SK-N-DZ (cell line): ENCODE measurements at regions not wholly inside any gene's neighbourhood (a gene's known extent, or its start where the extent isn't known, plus 50 kb on each side); places are given as distances from the start of the nearest gene placed in this dataset.

Experiments
- DNase-seq: peaks from one replicate; pipeline ENCODE4 v3.0.0-alpha.2; 2015; ENCODE audit warnings: low spot score

GRCh38 chr7:25549271-25549921 is 321.1 kb upstream of the NPVF start:
- DNase-seq, result no peak

DNA sequence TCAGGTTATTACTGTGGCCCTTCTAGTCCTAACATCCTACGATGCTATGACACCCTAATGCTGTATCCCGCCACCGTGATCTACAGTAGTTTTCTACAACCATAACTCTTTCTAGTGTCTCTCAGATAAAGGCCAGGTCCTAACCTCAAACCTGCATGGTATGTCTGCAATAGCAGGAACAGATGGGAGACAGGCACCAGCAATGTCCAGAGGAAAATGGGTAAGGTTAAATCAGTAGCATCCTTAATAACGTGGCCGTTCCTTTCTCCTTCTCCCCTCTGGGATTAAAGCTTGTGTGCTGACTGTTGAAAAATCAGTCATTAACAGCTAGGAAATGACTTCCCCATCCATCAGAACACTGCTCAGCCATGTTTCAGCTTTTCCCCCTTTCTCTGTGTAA is 321.9 kb upstream of the NPVF start:
- DNase-seq, result no peak

DNA sequence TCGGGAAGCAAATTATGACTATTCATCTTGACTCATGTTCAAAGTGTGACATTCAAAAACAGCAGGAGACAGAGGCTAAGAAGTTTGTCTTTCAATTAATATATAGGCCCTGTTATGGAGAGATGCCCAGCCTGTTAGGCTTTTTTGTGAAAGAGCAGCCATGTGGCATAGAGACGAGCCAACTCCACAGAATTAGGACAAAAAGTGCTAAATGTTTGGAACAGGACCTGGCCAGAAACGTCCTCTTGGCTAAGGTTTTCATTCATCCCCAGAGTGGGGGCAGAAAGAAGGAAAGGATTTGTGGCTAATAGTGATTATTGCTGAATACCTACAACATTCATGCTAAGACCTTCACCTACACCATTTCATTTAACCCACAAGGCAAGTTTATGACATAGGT is 324.7 kb upstream of the NPVF start:
- no peak for DNase-seq

DNA sequence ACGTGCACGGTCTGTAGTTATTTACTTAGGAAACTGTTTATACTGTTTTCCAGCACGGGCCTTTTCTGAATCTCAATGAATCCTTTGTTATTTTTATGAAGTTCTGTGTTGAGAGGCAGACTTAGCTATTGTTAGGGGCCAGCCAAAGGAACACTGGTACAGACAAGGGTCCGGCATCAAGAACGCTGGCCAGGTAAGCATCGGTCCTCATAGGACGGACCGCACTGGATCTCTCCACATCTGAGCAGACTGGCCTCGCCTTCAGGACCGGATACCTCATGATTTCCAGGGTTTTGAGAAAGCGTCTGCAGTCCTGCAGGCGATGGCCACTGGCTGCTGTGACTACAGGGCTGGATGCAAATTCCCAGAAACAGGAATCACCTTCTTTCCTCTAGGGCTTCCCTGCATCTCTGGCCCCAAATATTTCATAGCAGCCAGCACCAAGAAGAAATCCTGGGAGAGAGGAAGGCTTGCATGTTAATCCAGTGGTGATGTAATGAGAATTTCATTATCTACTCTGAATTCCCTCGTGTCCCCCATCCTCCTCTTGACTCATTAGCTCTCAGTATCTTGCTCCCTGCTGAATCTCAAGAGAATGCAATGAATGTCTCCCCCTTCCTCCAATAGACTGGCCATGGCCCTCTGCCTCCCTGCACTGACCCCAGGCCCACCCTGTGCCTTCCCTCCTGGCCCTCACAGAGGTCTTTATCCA is 325.4 kb upstream of the NPVF start:
- DNase-seq, result no peak

GRCh38 chr7:25557379-25557917 is 329.2 kb upstream of the NPVF start:
- no peak for DNase-seq

DNA sequence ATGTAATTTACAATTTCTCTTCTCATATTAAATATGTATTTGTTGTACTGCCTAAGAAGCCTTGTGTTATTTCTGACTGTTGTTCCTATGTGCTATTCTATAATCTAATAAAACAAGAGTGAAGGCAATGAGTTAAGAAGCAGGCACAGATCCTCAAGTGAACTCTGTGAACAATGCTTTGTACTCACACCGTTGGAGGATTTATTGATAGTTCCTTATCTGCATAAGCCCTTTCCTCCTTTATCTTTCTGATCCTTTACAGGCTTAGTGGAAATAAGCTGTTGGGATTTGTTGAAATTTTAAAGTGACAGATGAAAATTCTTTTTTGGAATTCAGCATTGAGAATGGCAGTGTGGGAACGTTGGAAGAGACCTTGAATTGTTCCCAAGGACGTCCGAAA is 329.6 kb upstream of the NPVF start:
- no peak for DNase-seq

GRCh38 chr7:25558605-25559004 is 330.3 kb upstream of the NPVF start:
- DNase-seq, result no peak

DNA sequence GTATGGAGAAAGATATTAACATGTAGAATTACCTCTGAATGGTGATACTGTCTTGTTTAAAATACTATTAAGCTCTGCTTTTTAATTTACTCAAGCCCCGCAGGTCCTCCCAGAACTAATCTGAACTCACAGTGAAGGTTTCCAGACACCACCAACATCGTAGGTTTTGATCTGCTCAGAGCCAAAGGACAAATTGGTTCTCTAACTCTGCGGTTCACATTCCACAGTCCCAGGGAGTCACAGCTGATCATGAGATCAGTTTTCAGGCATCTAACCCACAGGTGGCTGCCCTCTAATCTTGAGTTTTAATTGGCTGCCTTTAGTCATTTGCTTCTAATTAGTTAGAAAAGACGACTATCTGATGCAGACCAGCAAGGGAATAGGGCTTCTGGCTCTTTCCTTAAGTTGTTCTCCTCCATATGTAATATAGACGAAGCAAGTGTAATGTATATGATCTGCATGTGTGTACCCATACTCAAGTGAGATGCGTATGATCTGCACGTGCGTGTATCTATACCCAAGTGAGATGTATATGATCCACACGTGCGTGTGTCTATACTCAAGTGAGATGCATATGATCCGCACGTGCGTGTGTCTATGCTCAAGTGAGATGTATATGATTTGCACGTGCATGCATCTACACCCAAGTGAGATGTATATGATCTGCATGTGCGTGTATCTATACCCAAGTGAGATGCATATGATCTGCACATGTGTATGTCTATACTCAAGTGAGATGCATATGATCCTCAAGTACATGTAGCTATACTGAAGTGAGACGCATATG is 331.5 kb upstream of the NPVF start:
- peak; percentile 29 for DNase-seq

- DNase-seq, result no peak
Observed at GRCh38 chr7:25562673-25563182, 334.4 kb upstream of the NPVF start.

DNA sequence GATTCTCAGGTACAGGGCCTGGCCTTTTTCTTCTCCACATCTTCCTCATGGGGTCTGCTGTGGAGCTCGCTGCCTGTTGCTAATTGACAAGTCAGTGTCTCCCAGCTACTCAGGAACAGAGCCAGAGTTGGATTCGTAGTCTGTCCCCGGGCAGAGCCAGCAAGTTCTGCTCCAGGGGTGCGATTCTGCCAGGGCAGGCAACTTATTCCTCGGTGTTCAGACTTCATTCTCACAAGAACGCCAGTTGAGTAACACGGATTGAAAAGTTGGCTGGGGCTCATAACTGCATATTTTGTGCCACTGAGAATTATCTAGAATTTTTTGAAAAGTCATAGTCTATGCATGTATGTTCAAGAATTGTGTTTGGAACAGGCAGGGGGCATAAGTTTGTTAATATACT is 336.7 kb upstream of the NPVF start:
- DNase-seq, result no peak

DNA sequence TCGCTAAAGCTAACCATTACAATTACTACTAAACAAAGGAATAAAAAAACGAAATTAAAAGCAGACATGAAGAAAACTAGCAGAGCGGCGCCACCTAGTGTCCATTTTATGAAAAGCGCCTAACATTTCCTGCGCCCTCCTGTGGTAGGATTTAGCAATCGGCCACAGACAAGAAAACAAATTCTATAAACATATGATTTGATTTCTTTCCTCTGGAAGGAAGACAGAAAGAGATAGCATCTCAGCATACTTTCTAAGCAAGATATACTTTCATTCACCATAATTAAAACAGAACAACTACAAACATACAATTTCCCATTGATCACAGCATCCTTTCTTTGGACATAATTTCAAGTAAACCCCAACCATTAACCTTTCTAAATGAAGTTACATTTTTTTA is 337.7 kb upstream of the NPVF start:
- DNase-seq, result peak; percentile 76

GRCh38 chr7:25567430-25567829 is 339.1 kb upstream of the NPVF start:
- DNase-seq, result no peak

DNA sequence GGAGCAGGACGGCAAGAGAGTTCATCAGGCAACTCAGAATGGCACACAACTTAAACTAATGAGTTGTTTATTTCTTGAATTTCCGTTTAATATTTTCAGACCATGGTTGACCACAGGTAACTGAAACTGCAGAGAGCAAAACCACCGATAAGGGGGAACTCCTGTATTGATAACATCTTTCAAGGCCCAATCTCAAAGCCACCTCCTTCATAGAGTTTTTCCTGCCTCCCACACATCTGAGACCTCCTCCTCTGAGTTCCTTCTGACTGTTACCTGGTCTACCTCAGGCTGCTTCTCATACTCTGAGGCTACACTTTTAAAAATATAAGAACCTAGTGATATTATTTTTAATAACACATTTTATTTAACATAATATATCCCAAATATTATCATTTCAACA is 341.5 kb upstream of the NPVF start:
- no peak for DNase-seq

DNA sequence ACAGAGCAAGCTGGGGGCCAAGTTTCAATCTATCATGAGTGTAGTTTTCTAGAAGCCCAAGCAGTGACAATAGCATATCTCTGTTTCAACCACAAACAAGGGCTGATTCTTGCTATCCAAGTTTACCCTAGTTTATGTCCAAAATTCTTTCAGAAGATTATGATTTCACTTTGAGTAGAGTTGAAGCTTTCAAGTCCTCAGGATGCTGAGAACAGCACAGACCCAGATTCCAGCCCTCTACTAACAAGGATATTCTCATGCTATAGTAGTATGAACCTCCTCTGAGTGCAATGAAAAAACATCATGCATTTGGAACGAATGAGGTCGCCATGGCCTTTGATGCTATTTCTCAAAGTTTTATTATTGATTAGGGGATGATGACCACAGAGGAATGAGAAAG is 344.1 kb upstream of the NPVF start:
- DNase-seq, result no peak

- no peak for DNase-seq
Observed at GRCh38 chr7:25574828-25575227, 346.5 kb upstream of the NPVF start.

DNA sequence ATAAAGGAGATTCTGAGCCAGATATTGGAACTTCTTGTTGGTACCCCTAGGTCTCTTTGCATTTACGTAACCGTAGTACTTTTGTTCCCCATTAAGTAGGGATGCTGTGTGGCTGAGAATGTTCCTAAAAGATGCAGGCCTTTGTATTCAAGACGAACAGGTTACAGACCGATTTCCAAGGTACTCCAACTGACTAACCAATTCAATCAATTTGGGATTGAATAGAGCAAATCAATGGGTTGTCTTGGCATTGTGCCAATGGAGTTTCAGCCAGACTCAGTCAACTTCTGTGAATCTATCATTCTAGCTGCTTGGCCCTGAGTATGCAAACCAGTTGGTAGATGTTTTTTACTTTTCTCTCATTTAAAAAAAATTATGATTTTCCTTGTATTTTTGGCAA is 347.3 kb upstream of the NPVF start:
- DNase-seq, result no peak

DNA sequence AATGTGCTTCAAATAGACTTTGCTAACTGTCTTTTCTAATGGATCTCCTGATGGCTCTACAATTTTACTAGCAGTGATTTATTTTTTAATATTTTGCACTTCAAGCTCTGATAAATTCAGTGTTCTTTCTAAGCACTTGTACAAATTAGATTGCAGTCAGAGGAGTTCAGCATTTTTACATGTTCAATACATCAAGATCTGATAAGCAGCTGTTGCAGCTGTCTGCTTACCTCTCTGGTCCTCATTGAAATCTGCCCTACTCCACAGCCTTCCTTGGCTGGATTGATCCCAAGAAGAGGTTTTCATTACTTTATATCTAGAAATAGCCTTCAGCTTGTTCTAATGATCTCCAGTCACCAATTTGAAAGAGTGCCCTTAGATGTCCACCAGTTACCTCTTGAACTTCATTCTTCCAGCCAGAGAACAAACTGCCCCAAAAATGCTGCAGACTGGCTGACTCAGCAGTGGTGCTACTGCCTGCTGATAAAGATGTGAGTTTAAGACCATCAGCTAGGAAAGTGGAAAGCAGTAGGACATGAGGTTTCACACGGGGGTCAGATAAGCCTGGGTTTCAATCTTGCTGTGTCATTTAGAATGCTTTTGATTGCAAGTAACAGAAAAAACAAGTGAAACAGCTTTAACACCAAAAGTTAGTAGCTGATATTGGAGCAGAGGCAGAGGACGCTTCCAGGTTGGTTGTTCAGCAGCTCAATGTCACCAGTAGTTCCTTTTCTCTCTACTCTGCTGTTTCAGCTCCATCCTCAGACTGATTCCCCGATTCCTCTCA is 350.9 kb upstream of the NPVF start:
- peak; percentile 65 for DNase-seq

- peak; percentile 94 for DNase-seq
Observed at GRCh38 chr7:25579778-25580075, 351.4 kb upstream of the NPVF start.

DNA sequence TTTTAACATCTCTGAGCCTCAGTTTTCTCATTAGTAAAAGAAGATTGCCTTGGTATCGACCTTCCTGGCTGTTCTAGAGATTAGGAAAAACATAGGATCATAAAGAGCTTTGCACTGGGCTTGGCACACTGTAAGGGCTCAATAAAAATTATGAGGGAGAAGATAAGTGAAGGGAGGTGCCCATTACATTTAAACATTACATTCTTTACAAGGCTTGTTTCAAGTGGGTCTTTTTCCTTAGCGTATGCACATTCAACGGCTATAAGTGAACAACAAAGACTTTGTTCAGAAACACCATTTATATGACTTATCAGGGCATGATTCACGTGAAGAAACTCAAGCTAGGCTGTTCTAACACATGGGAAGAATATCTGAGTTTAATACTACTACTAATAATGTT is 351.9 kb upstream of the NPVF start:
- DNase-seq, result no peak

- no peak for DNase-seq
Observed at GRCh38 chr7:25583621-25584020, 355.3 kb upstream of the NPVF start.

GRCh38 chr7:25584112-25584938 is 356.0 kb upstream of the NPVF start:
- no peak for DNase-seq
